ENCODE measurements at regions not wholly inside any gene's neighbourhood (a gene's known extent, or its start where the extent isn't known, plus 50 kb on each side); places are given as distances from the start of the nearest gene placed in this dataset.
"Not testable (repeated sequence)": the region's sequence is repeated elsewhere in the genome, so short reads cannot be mapped to it uniquely, and the experiment has no call there.

DNA sequence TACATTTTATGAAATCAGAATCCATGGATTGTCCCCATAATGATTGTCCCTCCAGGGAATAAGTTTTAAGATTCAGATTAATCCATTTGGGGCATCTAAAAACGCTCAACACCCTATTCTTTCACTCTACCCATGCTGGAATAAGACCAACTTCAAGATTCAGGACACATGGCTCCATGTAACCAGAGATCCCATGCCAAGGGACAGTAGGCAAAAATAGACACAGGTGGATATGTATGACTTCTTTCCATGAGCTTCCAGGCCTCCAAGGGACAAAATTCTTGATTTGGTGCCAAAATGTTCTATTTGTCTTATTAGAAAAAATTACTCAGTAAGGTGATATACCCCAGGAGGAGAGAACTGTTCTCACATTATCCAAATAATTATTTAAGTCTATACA, 178.8 kb downstream of the NRIP1 start:
- Histone ChIP-seq H3K4me1 (ENCODE audit: control insufficient read depth in 2 of 3, insufficient read depth in 2 of 3, low read depth in 1 of 3, low read length in 3 of 3) (peaks cover 0 to 6% (median 2%) of the 10 kb centered on the region in 3 donors), H3K9ac (ENCODE audit: low read length in 3 of 3) (no peak overlapping the region), H3K27me3 (ENCODE audit: control insufficient read depth, insufficient read depth, low read length) (no peaks in the 10 kb centered on the region), H3K4me3 (ENCODE audit: low read length in 3 of 3) (no peak overlapping the region), H3K36me3 (ENCODE audit: control insufficient read depth in 2 of 3, insufficient read depth in 3 of 3, low read length in 3 of 3) (no peaks in the 10 kb centered on the region), H3K27ac (ENCODE audit: low read depth in 2 of 2, low read length in 2 of 2) (no peak overlapping the region), H3K9me3 (ENCODE audit: control insufficient read depth in 2 of 3, insufficient read depth in 1 of 3, low read length in 3 of 3) (no peaks in the 10 kb centered on the region)
- FAIRE-seq = no peak
- intact Hi-C loops (cut with DNase I) = no loop called here
- TF ChIP-seq, protein P1, sequence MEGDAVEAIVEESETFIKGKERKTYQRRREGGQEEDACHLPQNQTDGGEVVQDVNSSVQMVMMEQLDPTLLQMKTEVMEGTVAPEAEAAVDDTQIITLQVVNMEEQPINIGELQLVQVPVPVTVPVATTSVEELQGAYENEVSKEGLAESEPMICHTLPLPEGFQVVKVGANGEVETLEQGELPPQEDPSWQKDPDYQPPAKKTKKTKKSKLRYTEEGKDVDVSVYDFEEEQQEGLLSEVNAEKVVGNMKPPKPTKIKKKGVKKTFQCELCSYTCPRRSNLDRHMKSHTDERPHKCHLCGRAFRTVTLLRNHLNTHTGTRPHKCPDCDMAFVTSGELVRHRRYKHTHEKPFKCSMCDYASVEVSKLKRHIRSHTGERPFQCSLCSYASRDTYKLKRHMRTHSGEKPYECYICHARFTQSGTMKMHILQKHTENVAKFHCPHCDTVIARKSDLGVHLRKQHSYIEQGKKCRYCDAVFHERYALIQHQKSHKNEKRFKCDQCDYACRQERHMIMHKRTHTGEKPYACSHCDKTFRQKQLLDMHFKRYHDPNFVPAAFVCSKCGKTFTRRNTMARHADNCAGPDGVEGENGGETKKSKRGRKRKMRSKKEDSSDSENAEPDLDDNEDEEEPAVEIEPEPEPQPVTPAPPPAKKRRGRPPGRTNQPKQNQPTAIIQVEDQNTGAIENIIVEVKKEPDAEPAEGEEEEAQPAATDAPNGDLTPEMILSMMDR (IDR thresholded peaks at IDR 0.05; ENCODE audit: borderline replicate concordance, extremely low read depth, insufficient read depth) = no peak
- no peak for DNase-seq

DNA sequence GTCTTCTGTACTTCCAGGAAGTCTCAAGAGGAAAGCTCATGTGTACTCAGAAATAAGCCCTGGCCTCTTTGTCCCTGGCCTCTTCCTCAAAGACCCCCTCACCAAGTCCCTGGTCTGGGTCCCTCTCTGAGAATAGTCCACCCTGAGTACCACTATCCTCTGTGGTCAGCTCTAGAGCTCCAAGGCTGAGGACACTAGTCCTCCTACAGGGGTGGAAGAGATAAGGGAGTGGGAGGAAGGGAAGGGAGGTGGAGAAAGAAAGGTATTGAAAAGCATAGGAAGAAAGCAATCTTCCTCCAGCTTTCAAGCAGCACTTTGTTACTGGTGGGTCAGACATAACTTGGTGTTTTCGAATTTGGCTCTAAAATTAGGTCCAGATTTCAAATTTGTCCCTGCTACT, 181.4 kb downstream of the NRIP1 start:
- DNase-seq (no peak), FAIRE-seq (no peak)
- Histone ChIP-seq H3K4me1 (ENCODE audit: control insufficient read depth in 2 of 3, insufficient read depth in 2 of 3, low read depth in 1 of 3, low read length in 3 of 3) (peaks cover 0 to 6% (median 2%) of the 10 kb centered on the region in 3 donors), H3K27me3 (ENCODE audit: control insufficient read depth, insufficient read depth, low read length) (no peaks in the 10 kb centered on the region), H3K9ac (ENCODE audit: low read length in 3 of 3) (no peak overlapping the region), H3K4me3 (ENCODE audit: low read length in 3 of 3) (no peak overlapping the region), H3K27ac (ENCODE audit: low read depth in 2 of 2, low read length in 2 of 2) (no peak overlapping the region), H3K9me3 (ENCODE audit: control insufficient read depth in 2 of 3, insufficient read depth in 1 of 3, low read length in 3 of 3) (no peaks in the 10 kb centered on the region), H3K36me3 (ENCODE audit: control insufficient read depth in 2 of 3, insufficient read depth in 3 of 3, low read length in 3 of 3) (no peaks in the 10 kb centered on the region)
- TF ChIP-seq, protein P1 (IDR thresholded peaks at IDR 0.05; ENCODE audit: borderline replicate concordance, extremely low read depth, insufficient read depth) = no peak
- intact Hi-C loops (cut with DNase I) = no loop called here

DNA sequence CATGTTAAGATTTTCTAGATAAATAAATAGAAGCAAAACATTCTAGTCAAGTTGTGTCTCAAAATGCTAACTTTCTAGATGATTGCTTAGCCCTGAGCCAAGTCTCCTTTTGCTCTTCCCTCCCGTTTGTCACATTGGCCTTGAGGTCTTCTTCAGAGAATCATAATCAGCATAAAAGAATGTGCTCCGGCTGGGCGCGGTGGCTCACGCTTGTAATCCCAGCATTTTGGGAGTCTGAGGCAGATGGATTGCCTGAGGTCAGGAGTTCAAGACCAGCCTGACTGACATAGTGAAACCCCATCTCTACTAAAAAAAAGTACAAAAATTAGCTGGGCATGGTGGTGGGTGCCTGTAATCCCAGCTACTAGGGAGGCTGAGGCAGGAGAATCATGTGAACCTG, 182.3 kb downstream of the NRIP1 start:
- H3K4me3 ChIP-seq (ENCODE audit: low read length in 3 of 3); H3K27me3 ChIP-seq (ENCODE audit: control insufficient read depth, insufficient read depth, low read length); intact Hi-C loops (cut with DNase I): not testable (repeated sequence)

DNA sequence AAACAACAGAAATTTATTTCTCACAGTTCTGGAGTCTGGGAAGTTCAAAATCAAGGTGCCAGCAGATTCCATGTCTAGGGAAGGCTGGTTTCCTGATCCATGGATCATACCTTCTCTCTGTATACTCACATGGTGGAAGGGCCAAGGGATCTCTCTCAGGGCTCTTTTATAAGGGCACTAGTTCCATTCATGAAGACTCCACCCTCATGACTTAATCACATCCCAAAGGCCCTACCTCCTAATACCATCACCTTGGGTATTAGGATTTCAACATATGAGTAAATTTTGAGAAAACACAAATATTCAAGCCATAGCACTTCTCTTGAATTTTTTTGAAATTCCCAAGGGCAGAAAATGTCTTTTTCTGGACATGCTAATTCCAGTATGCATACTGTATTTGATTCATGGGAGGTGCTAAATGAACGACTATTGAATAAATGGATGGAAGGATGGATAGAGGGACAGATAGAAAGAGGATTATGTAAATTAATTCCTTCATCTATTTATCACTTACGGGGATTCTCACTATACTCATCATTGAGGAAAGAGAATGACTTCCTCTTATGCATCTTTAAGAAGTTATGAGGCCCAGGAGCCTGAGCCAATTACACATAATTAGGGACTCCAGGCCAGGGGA, 182.8 kb downstream of the NRIP1 start:
- Histone ChIP-seq H3K4me1 (ENCODE audit: control insufficient read depth in 2 of 3, insufficient read depth in 2 of 3, low read depth in 1 of 3, low read length in 3 of 3) (peaks cover 0 to 13% (median 0%) of the 10 kb centered on the region in 3 donors), H3K27ac (ENCODE audit: low read depth in 2 of 2, low read length in 2 of 2) (no peak overlapping the region), H3K36me3 (ENCODE audit: control insufficient read depth in 2 of 3, insufficient read depth in 3 of 3, low read length in 3 of 3) (no peaks in the 10 kb centered on the region), H3K4me3 (ENCODE audit: low read length in 3 of 3) (no peak overlapping the region), H3K9me3 (ENCODE audit: control insufficient read depth in 2 of 3, insufficient read depth in 1 of 3, low read length in 3 of 3) (no peaks in the 10 kb centered on the region), H3K9ac (ENCODE audit: low read length in 3 of 3) (no peak overlapping the region), H3K27me3 (ENCODE audit: control insufficient read depth, insufficient read depth, low read length) (no peaks in the 10 kb centered on the region)
- FAIRE-seq (no peak), DNase-seq (no peak)
- TF ChIP-seq, protein P1 (IDR thresholded peaks at IDR 0.05; ENCODE audit: borderline replicate concordance, extremely low read depth, insufficient read depth) = no peak
- intact Hi-C loops (cut with DNase I) = no loop called here

More for the DNA sequence above, 182.3 kb downstream of the NRIP1 start:
- not testable (repeated sequence) for H3K4me1 ChIP-seq (ENCODE audit: control insufficient read depth in 2 of 3, insufficient read depth in 2 of 3, low read depth in 1 of 3, low read length in 3 of 3); H3K9me3 ChIP-seq (ENCODE audit: control insufficient read depth in 2 of 3, insufficient read depth in 1 of 3, low read length in 3 of 3); H3K36me3 ChIP-seq (ENCODE audit: control insufficient read depth in 2 of 3, insufficient read depth in 3 of 3, low read length in 3 of 3); H3K9ac ChIP-seq (ENCODE audit: low read length in 3 of 3); H3K27ac ChIP-seq (ENCODE audit: low read depth in 2 of 2, low read length in 2 of 2); FAIRE-seq
- DNase-seq = peak in 1 of 5 donors; percentile 56

All from kidney (tissue), 13 donors.